ENCODE measurements at regions not wholly inside any gene's neighbourhood (a gene's known extent, or its start where the extent isn't known, plus 50 kb on each side); places are given as distances from the start of the nearest gene placed in this dataset.
"Not testable (repeated sequence)": the region's sequence is repeated elsewhere in the genome, so short reads cannot be mapped to it uniquely, and the experiment has no call there.

DNA sequence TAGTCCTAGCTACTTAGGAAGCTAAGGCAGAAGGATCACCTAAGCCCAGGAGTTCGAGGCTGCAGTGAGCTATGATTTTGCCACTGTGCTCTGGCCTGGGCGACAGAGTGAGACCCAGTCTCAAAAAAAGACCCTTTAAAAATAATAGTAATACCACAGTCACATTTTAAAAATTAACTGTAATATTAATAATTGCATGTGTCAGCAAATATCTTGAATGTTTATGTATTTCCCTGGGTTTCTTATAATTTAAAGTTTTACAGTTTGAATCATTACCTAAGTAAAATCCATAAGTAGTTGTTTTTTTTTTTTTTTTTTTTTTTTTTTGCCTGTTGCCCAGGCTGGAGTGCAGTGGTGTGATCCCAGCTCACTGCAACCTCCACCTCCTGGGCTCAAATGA, 69.2 kb downstream of the LYZL2 start:
- DNase-seq (ENCODE audit: low read depth in 4 of 4, low spot score in 3 of 4), result no peak

DNA sequence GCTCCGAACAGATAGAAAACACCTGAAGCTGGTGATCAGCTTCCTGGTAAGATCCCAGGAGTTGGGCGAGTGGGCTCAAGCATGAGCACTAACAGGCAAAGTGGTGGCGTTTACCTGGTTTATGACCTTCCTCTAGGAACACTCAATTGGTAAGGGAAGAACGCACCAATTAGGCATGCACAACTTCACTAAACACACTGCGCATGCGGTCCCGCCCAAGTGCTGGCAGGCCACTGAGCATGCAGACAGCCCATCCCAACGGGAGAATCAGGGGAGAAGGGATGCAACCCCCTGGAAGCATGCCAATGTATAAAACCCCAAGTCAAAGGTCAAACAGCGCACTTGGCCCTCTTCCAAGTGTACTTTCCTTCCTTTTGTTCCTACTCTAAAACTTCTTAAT, 70.4 kb downstream of the LYZL2 start:
- DNase-seq (ENCODE audit: low read depth in 4 of 4, low spot score in 3 of 4), result no peak

DNA sequence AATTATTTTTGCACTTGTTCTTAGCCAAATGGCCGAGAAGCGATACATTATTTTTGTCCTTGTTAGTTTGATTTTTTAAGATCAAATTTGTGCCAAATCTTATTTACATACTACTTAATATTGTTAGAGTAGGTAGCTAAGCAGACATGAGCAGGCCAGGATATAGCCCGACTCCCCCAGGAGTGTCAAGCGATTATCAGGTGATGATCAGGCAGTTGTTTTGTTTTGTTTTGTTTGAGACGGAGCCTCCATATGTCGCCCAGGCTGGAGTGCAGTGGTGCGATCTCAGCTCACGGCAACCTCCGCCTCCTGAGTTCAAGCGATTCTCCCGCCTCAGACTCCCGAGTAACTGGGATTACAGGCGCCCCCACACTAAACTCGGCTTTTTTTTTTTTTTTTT, 71.1 kb downstream of the LYZL2 start:
- DNase-seq (ENCODE audit: low read depth in 4 of 4, low spot score in 3 of 4), result no peak

DNA sequence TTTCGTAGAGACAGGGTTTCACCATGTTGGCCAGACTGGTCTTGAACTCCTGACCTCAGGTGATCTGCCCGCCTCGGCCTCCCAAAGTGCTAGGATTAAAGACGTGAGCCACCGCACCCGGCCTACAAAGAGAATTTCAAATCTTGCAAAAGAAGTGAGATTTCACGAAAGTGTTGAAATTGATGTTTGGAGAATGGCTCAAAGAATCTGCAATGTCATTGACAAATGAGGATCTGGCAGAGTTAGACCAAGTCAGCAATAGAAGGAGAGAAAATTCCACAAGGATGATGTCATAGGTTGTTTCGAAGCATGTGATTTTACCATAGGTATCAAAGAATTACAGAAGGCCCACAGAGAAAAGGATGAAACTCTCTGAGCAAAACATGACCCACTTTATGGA, 71.7 kb downstream of the LYZL2 start:
- DNase-seq (ENCODE audit: low read depth in 4 of 4, low spot score in 3 of 4), result no peak

DNA sequence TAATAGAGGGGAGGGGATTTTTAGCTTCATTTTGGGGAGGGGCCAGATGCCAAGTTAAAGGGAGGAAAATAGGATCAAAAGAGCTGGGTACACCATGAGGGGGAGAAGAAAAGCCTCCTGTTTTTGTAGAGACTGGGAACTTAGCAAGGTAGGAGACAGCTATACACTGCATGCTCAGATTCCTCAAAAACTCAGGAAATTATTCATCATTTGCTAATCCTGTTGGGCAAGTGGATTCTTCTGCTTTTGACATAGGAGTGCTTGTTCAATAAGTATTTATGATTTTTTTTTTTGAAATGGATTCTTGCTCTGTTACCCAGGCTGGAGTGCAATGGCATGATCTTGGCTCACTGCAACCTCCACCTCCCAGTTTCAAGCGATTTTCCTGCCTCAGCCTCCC, 73.4 kb downstream of the LYZL2 start:
- DNase-seq (ENCODE audit: low read depth in 4 of 4, low spot score in 3 of 4), result no peak

DNA sequence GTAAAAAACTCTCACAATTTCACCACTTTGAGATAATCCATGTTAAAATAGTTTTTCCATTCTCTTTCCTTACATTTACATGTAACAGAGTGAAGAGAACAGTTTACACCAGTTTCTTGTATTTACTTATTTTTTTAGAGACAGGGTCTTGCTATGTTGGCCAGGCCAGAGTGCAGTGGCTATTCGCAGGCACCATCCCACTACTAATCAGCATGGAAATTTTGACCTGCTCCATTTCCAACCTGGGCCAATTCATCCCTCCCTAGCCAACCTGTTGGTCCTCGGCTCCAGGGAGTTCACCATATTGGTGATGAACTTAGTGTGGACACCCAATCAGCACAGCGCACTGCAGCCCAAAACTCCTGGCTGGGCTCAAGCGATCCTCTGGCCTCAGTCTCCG, 74.1 kb downstream of the LYZL2 start:
- DNase-seq (ENCODE audit: low read depth in 4 of 4, low spot score in 3 of 4), result no peak

DNA sequence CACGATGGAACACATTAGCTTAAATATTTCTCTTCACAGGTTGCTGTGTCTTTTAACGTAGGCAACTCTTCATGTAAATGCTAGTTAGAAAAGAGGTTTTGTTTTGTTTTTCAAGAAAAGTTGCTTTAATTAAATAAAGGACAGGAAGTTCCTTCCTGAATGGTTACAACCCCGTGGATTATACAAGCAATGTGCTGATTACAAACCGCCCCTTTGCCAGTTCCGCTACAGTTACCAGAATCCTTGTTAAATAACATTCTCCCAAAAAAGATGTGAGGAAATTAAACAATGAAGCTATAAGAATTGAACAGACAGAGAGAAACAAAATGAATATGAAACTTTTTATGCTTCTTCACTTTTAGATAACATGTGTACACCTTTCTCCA, 75.1 kb downstream of the LYZL2 start:
- DNase-seq (ENCODE audit: low read depth in 4 of 4, low spot score in 3 of 4), result no peak

DNA sequence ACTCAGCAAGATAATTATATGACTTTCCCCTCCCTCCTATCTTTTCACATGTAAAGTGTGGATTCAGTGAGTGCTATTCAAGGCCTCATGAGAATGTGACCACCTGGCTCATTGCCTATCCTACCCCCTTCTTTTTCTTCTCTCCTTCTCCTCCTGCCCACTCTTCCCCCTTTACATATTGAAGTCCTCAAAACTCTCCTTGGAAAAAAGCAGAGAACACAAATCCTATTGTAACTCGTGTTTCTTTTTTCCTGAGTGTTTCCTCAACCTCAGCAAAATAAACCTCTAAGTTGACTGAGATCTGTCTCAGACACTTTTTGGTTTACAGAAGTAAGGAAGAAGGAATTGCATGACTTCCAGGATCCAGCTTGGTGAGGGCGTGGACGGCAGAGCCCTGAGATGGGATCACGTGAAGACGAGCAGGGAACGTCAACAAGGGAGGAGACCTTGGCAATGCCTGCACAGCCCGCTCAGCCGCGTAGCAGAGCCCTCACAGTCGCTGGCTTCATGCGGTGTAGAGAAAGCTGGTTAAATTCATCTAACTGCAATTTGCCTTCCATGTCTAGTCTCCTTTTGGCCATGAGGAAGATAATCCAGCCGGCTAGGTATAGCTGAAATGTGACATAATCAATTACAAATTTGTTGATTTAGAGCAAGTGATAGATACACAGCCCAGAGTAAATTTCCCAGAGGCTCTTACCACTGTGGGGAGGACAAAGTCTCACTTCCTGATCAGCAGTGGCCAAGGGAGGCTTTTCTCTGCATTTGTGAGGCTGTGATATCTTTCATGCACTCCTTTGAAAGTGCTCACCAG, 75.7 kb downstream of the LYZL2 start:
- DNase-seq (ENCODE audit: low read depth in 4 of 4, low spot score in 3 of 4), result no peak

DNA sequence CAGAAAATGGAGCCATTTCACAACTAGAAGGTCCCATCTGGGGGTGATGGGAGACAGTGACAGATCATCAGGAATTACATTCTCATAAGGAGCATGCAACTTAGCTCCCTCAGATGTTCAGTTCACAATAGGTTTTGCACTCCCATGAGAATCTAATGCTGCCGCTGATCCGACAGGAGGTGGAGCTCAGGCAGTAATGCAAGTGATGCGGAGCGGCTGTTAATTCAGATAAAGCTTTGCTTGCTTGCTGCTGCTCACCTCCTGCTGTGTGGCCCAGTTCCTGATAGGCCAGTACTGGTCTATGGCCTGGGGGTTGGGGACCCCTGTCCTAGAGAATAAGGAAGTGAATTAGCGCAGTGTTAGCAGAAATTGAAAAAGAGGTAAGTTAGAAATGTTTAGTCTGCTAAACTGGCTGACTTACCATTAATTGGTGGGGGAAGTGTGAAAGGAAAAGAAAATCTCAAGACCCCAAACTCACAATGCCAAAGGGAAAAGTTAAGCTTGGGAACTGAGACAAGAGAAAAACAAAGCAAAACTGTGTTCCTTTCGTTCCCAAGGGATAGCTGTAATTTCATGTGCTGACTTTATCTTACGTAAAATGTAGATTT, 76.4 kb downstream of the LYZL2 start:
- DNase-seq (ENCODE audit: low read depth in 4 of 4, low spot score in 3 of 4), result no peak

DNA sequence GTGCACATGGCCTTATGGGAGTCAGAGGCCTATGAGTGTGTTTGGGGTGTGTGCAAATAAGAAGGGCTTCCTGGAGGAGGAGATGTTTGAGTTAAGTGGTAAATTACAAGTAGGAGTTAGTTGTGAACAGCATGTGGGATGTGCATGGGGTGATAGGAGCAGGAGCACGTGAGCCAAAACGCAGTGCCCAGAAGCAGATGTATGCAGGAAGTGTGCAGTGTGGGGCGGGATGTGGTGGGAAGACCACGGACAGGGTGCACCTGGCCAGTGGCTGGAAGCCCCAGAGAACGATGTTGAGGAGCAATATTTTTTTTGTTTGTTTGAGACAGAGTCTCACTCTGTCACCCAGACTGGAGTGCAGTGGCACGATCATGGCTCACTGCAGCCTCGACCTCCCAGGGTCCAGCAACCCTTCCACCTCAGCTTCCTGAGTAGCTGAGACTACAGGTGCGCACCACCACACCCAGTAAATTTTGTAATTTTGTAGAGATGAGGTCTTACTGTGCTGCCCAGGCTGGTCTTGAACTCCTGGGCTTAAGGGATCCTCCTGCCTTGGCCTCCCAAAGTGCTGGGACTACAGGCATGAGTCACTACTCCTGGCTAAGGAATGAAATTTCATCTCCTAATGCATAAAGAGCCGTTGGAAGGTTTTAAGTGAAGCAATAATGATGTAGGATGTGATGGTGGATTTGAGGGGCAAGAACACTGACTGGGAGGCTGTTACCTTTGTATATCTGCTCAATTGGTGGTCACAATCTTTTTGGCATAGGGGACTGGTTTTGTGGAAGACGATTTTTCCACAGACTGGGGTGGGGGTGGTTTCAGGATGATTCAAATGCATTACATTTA, 78.4 kb downstream of the LYZL2 start:
- no peak for DNase-seq (ENCODE audit: low read depth in 4 of 4, low spot score in 3 of 4)

DNA sequence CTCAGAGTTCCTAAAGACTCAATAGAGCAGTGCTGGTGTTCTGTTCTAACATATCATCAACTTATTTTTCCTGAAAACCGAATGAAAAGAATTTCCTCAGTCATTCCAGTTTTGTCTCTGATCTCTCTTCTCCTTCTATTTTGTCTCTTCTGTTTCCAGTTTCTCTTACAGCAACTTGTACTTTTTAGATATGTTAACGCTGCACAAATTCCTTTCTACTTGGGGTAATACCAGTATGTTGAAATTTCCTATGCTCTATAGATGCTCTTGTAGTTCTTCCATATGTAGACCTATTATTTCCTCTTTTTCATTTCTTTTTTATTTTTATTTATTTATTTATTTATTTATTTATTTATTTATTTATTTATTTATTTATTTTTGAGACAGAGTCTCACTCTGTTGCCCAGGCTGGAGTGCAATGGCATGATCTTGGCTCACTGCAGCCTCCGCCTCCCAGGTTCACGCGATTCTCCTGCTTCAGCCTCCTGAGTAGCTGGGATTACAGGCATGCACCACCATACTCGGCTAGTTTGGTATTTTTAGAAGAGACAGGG, 80.3 kb downstream of the LYZL2 start:
- DNase-seq (ENCODE audit: low read depth in 4 of 4, low spot score in 3 of 4), result not testable (repeated sequence)

DNA sequence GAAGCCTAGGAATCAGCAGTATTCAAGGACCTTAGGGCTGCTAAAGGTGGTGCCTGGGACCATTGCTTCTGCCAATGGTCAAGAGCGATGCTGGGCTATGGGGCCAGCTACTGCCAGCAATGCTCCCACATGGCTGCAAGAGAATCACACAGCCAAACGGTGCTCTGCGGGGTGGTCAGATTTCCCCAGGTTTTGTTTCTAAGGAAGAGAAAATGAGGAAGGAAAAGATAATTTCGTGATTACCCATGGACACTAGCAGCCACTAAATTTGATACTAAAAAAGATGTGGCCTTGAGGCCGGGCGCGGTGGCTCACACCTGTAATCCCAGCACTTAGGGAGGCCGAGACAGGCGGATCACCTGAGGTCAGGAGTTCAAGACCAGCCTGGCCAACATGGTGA, 83.0 kb downstream of the LYZL2 start:
- no peak for DNase-seq (ENCODE audit: low read depth in 4 of 4, low spot score in 3 of 4)

DNA sequence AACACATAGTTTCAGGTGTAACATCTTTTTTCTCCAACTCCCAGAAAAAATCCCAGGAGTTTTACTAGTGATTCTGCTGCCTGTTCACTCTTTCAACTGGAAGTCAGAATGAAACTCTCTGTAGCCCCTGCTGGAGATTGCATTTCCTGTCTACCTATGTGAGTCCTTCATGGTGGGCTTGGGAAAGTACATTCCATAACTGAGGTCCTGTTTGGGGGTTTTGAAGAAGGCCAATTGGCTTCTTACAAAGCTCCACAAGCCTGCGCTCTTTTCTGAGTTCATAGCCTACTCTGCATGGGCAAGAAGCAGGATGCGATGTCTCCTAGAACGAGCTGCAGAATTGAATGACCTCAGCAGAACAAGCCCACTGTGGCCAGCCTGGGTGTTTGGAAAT, 86.7 kb downstream of the LYZL2 start:
- DNase-seq (ENCODE audit: low read depth in 4 of 4, low spot score in 3 of 4), result no peak

DNA sequence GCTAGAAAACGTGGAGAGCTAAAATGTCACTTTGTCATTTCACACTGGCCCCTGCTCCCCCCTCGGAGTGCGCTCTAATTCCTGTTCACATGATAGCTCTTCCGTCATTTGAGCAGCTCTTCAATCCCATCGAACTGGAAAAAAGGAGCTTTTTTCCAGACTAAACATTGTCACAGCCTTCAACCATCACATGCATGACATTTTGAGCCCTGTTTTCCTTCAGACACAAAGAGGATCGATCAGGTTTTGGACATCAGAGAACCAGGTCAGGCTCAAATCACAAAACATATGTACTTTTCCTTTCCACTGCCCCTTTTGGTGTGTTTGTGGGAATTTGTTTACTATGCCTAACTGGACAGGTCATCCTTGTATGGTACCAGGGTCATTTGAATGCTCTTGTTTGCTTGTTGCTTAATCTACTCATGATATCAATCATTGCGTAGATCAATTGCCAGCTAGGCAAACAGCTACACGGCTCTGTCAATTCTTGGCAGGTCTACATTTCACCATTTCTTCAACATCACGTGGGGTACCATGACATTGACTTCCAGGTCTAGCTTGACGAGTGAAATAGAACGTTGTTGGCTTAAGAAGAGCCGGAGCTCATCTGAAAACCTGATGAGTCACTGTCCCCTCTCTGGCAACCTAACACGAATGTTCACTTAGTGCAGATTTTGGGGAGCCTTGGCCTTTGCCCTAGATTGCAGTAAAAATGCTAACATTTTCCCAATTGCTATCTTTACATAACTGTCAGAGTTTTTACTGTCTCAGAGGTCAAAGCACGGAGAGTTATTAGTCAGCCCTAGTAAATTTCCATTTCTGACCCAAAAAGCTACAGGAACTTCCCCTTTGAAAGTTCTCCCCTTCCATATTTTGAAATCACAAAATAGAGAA, 87.3 kb downstream of the LYZL2 start:
- DNase-seq (ENCODE audit: low read depth in 4 of 4, low spot score in 3 of 4), result no peak

DNA sequence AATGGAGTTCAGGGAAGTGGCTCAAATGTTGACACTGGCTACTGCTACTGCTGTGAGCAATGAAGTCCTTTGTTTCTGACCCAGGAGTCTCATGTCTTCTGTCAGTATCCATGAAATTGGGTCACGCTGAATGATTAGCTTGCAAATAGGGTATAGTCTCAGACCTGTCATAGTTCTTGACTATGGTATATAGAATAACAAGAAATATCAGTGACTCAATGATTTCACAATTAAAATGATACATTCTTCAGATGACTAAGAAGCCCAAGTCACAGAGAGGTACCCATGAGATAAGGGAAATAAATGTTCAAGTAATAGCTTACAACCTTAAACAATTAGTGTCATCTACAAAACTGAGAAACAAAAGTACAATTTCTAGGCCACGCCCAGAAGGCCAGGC, 89.3 kb downstream of the LYZL2 start:
- DNase-seq (ENCODE audit: low read depth in 4 of 4, low spot score in 3 of 4), result no peak

DNA sequence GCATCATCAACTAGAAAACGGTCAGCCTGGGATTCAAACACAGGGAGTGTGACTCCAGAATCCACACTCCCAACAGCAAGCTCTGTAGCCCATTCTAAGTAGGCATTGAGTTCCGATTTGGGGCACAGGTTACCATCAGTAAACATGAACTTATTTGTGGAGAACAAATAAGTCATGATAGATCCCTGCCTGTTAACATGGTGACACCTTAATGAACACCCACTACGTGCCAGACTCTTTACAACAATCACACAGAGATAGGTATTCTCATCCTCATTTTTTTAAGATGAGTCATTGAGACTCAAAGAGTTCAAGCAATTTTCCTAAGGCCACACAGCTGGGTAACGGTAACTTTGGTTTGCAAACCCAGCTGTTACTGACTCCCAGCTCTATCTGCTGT, 91.5 kb downstream of the LYZL2 start:
- no peak for DNase-seq (ENCODE audit: low read depth in 4 of 4, low spot score in 3 of 4)

DNA sequence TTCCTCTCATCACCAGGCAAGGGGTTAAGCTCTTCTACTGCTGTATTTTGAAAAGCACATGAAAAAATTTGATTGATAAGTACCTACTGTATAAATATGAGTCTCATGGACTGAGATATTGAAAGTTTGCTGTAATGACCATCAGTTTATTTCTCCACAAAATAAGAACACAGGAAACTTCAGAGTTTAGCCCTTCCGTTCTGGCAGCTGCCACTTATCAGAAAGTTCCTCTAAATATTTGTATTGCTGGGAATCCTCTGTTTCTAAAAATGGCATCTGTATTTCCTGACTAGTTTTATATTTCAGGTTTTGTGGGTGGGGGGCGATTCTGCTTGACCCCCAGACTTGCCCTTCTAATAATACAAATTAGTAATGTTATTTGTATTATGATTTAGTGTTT, 92.0 kb downstream of the LYZL2 start:
- DNase-seq (ENCODE audit: low read depth in 4 of 4, low spot score in 3 of 4), result no peak

DNA sequence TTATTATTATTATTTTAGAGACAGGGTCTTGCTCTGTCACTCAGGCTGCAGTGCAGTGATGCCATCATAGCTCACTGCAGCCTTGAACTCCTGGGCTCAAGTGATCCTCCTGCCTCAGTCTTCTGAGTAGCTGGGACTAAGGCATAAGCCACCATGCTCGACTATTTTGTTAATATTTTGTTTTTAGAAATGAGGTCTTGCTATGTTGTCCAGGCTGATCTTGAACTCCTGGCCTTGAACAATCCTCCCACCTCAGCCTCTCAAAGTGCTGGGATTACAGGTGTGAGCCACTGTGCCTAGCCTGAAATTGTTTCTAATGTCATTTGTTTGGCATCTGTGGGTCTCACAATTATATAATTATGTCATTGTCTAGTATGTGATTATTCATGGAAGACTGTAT, 92.4 kb downstream of the LYZL2 start:
- not testable (repeated sequence) for DNase-seq (ENCODE audit: low read depth in 4 of 4, low spot score in 3 of 4)

DNA sequence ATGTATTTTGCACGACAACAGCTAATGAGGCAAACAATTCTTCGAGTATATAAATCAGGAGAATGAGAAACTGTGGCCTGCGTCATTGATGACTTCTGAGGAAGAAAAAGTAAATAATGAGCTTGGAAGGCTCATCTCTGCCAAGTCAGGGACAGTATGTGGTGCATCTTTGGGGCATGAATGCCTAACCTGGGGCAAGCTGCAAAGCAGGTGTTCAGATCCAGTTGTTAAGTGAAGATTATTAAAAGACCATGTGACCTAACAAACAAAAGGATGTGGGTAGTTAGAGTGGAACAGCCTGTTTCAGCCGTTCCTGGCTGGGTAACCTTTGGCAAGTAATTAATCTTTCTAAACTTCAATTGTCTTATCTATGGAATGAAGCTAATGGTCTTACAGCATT, 93.0 kb downstream of the LYZL2 start:
- no peak for DNase-seq (ENCODE audit: low read depth in 4 of 4, low spot score in 3 of 4)

DNA sequence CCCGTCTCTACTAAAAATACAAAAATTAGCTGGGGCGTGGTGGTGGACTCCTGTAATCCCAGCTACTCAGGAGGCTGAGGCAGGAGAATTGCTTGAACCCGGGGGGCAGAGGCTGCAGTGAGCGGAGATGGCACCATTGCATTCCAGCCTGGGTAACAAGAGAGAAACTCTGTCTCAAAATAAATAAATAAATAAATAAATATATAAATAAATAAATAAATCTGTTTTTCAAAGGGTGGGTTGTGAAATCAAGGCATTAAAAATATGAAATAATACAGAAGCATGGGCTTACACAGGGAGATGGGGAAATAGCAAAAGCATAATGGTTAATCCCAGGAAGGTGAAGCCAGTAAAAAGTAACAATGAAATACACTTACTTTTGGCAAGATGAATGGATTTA, 93.9 kb downstream of the LYZL2 start:
- DNase-seq (ENCODE audit: low read depth in 4 of 4, low spot score in 3 of 4), result no peak
